Activated naive CD4-positive, alpha-beta T cell treated with anti-CD3 and anti-CD28 coated beads, Interleukin-2, amount 50 U/mL, for 24 hours (primary cell): ENCODE measurements at regions not wholly inside any gene's neighbourhood (a gene's known extent, or its start where the extent isn't known, plus 50 kb on each side); places are given as distances from the start of the nearest gene placed in this dataset.

ENCODE experiments used
- H3K27ac Mint-ChIP-seq: one replicate; pipeline ENCODE4 v1.8.0; 2021; ENCODE audit warnings: mild to moderate bottlenecking, mixed read lengths
- H3K27me3 Mint-ChIP-seq: one replicate; pipeline ENCODE4 v1.8.0; 2021; ENCODE audit warnings: mixed read lengths
- H3K36me3 Mint-ChIP-seq: one replicate; pipeline ENCODE4 v1.8.0; 2021; ENCODE audit warnings: mixed read lengths
- H3K4me1 Mint-ChIP-seq: one replicate; pipeline ENCODE4 v1.8.0; 2021; ENCODE audit warnings: mixed read lengths
- H3K4me3 Mint-ChIP-seq: one replicate; pipeline ENCODE4 v1.8.0; 2021; ENCODE audit warnings: mild to moderate bottlenecking, mixed read lengths
- H3K9me3 Mint-ChIP-seq: one replicate; pipeline ENCODE4 v1.8.0; 2021; ENCODE audit warnings: mixed read lengths

DNA sequence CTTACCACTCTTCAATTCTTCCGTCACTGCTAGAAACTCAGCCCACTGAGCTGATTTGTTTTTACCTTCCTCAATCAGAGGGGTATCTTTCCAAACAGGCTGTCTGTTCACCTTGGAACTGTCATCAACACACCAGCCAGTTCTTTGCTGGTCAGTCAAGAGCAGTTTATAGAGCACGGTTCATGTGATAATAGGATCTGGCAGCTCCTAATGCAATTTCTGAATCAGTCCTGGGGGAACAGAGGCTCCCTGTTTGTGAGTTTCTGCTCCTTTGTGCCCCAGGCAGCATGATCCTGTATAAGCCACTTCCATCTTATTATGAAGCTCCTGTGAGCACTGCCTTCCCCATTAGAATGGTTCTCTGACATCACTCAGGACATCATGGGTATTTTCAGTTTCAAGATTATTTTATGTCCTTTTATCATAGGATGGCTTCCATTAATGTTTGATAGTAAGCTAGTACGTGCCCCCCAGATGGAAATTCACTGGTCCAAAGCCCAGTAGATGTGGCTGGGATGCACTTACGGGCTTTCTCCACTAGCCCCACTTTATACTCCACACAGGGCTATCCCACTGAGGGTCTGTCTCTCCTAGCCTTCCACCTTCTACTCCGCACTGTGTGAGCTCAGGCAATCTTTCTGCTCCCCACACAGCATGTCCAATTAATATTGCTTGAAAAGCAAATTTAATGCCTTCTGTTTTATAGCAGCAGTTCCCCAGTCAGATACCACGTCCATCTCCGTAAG lies 85.5 kb upstream of the SPIN1 start:
- H3K9me3 Mint-ChIP-seq = no peaks in the 10 kb centered on the region
- peaks cover 21% of the 10 kb centered on the region for H3K4me1 Mint-ChIP-seq
- H3K27me3 Mint-ChIP-seq = no peaks in the 10 kb centered on the region
- H3K36me3 Mint-ChIP-seq = no peaks in the 10 kb centered on the region
- no peak overlapping the region for H3K4me3 Mint-ChIP-seq
- no peak overlapping the region for H3K27ac Mint-ChIP-seq

DNA sequence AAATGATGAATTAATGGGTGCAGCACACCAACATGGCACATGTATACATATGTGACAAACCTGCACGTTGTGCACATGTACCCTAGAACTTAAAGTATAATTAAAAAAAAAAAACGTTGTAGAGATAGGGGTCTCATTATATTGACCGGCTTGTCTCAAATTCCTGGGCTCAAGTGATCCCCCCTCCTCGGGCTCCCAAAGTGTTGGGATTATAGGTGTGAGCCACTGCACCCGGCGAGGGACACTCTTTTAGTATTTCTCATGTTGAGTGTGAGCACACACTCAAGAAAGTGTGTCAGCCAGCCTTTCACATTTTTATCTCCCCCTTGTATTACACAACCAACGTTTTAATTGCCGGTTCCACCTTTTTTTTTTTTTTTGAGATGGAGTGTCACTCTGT lies 87.7 kb upstream of the SPIN1 start:
- Mint-ChIP-seq H3K4me1 (peaks cover 21% of the 10 kb centered on the region), H3K36me3 (no peaks in the 10 kb centered on the region), H3K27ac (no peak overlapping the region), H3K4me3 (no peak overlapping the region), H3K9me3 (no peaks in the 10 kb centered on the region), H3K27me3 (no peaks in the 10 kb centered on the region)

DNA sequence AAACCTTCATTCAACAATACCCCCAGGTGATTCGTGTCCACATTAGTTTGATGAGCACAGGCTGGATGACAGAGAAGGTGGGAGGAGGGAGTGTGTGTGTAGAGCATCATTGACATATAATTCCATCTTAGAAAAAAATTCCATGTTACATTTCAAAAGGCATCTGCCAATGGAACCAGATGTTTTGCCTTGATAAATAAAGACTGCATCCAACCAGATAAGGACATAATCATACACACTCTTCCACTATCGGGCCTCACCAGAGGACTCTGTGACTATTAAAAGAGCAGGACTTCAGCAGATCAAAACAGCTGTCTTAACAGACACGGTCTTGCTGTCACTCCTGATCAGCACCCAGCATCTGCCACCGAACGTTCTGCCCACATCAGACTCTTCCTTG lies 96.4 kb upstream of the SPIN1 start:
- H3K9me3 Mint-ChIP-seq = no peaks in the 10 kb centered on the region

DNA sequence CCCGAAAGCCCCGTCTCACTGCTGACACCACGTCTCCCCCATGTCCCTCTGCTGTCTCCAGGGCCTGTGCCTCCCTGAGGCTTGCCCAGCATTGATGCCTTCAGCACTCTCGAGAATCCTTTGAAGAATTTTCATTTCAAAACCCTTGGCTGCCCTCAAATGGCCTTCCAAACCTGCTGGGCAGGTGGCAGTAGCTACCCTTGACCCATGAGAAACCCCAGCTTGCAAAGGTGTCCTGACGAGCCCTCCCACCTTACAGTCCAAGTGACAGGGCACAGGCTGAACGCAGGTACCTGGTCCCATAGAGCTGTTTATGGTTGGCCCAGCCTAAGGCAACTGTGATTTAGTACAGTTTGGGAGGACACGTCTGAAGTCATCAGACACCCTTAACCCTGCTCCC lies 97.2 kb upstream of the SPIN1 start:
- no peak overlapping the region for H3K4me3 Mint-ChIP-seq
- H3K36me3 Mint-ChIP-seq = no peaks in the 10 kb centered on the region
- H3K4me1 Mint-ChIP-seq = no peaks in the 10 kb centered on the region
- no peaks in the 10 kb centered on the region for H3K9me3 Mint-ChIP-seq
- no peak overlapping the region for H3K27ac Mint-ChIP-seq
- no peaks in the 10 kb centered on the region for H3K27me3 Mint-ChIP-seq

More for the DNA sequence above, 96.4 kb upstream of the SPIN1 start:
- Mint-ChIP-seq H3K27ac (no peak overlapping the region), H3K4me3 (no peak overlapping the region), H3K4me1 (no peaks in the 10 kb centered on the region), H3K36me3 (no peaks in the 10 kb centered on the region), H3K27me3 (no peaks in the 10 kb centered on the region)

DNA sequence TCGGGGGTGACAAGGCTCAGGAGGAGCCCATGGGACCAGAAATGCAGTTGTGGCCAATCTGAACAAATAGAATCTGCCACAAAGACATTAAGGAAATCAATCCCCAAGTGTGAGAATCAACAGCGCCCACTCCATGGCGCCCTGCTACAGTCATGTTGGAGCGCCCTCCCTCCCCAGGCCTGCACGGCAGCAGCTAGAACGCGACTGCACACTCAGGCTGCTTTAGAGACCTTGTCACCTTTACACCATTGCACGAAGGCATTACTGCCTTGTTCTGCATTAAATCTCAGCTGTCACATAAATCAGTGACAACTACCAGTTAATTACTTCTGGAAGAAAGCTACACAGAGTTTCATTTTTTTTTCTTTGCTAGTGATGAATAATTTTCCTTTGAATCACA lies 98.7 kb upstream of the SPIN1 start:
- H3K27me3 Mint-ChIP-seq = no peaks in the 10 kb centered on the region
- H3K9me3 Mint-ChIP-seq = peaks cover 5% of the 10 kb centered on the region
- no peak overlapping the region for H3K27ac Mint-ChIP-seq
- H3K4me3 Mint-ChIP-seq = no peak overlapping the region
- H3K36me3 Mint-ChIP-seq = peaks cover 6% of the 10 kb centered on the region
- H3K4me1 Mint-ChIP-seq = no peaks in the 10 kb centered on the region

DNA sequence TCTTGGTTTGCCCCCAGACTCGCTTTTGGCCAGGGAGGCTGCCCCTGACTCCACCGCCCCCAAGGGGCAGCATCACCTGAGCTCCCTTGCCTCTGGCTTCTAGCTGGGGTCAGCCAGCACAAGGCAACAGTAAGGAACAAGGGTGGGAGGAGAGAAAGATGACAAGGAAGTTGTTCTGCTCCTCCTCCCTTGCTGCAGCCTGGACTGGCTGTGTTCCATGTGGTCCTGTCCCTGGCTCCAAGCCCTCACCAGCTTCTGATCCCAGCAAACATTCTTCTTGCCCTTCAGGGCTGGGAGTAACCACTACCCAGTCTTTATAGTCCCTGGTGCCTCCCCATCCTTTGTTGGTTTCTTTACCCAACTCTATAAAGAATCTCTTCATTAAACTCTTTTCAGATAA lies 100.3 kb upstream of the SPIN1 start:
- peaks cover 7% of the 10 kb centered on the region for H3K36me3 Mint-ChIP-seq
- no peak overlapping the region for H3K4me3 Mint-ChIP-seq
- peaks cover 5% of the 10 kb centered on the region for H3K9me3 Mint-ChIP-seq
- no peaks in the 10 kb centered on the region for H3K4me1 Mint-ChIP-seq
- H3K27me3 Mint-ChIP-seq = no peaks in the 10 kb centered on the region
- H3K27ac Mint-ChIP-seq = no peak overlapping the region

DNA sequence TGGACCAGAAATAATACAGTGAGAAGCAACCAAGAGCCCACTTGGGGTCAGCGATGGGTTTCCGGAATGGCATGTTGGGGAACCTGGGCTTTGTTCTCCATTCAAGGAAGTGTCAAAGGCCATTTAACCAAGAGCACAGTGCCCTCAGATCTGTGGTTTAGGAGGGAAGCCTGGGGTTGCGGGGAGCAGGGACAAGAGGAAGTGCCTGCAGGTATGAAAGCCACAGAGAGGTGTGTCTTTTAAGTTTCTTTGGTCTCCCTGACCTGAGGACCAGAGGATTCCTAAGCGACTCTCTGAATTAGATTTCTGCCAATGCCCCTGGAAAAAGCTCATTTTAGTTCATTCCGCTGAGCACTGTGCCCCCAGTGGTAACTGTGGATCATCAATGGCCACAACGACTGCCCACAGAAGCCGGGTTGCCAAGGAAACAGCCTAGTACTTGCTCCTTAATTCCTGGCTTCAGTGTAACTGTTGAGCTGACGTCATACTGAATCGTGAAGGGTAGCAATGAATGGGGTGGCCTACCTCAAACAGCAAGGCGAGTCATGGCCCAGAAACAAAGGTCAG lies 107.3 kb upstream of the SPIN1 start:
- H3K27ac Mint-ChIP-seq = peak overlapping the region; percentile 38
- H3K4me3 Mint-ChIP-seq = no peak overlapping the region
- no peaks in the 10 kb centered on the region for H3K27me3 Mint-ChIP-seq
- H3K9me3 Mint-ChIP-seq = peaks cover 5% of the 10 kb centered on the region
- peaks cover 8% of the 10 kb centered on the region for H3K36me3 Mint-ChIP-seq
- H3K4me1 Mint-ChIP-seq = peaks cover 9% of the 10 kb centered on the region

DNA sequence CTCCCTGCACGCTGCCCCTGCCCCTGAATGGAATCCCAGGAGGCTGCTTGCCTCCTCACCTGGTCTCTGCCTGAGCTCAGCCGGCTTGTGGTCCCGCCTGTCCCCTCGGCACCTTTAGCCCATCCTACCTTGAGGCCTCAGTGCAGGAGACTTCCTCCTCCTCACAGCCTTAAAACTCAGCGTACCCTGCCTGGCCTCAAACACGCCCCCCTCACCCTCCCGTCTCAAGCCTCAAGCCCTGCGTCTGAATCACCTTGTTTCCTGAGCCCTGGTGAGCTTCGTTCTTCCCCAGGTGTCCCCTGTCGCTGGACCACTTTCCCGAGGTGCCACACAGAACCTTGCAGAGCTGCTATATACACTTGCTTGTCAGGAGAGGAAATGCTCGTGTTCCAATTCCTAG lies 110.2 kb upstream of the SPIN1 start:
- H3K9me3 Mint-ChIP-seq = no peaks in the 10 kb centered on the region
- no peak overlapping the region for H3K4me3 Mint-ChIP-seq
- peaks cover 9% of the 10 kb centered on the region for H3K4me1 Mint-ChIP-seq
- H3K27ac Mint-ChIP-seq = no peak overlapping the region
- peaks cover 1% of the 10 kb centered on the region for H3K36me3 Mint-ChIP-seq
- no peaks in the 10 kb centered on the region for H3K27me3 Mint-ChIP-seq

DNA sequence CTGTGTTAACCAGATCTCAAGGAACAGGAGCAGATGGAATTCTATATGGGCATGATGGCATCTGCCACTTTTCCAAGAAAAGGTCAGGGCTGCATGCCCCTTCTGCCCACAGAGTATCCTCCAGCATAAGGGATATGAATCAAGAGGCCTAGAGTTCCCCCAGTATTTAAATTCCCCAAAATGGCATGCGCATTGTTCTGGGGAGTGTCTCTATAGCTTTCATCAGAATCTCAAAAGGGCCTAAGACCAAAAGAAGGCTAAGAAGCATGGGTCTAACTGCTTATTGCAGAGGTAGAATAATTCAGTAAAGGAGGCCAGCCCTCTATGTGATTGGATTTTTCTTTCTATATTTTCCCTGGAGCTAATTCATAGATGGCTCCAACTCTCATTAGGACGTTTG lies 114.2 kb upstream of the SPIN1 start:
- Mint-ChIP-seq H3K27ac (no peak overlapping the region), H3K27me3 (no peaks in the 10 kb centered on the region), H3K4me1 (no peaks in the 10 kb centered on the region), H3K9me3 (no peaks in the 10 kb centered on the region), H3K4me3 (no peak overlapping the region), H3K36me3 (no peaks in the 10 kb centered on the region)

DNA sequence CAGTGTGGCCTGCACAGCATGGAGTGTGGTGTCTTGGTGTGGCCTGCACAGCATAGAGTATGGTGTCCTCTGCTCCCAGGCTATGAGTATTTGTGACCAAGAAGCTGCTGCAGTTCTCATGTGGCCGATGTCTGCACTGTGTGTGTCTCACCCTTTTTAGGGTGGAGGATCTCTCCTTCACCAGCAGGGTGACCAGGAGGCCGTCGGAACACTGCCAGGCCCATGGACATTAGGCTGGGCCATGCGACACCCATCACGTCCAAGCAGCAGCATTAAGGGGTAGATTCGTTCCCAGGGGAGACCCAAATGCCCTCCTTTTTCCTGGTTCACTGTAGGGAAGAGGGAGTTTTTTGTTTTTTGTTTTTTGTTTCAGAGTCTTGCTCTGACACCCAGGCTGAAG lies 115.3 kb upstream of the SPIN1 start:
- Mint-ChIP-seq H3K27me3 (no peaks in the 10 kb centered on the region), H3K9me3 (no peaks in the 10 kb centered on the region), H3K4me1 (no peaks in the 10 kb centered on the region), H3K36me3 (no peaks in the 10 kb centered on the region), H3K27ac (no peak overlapping the region), H3K4me3 (no peak overlapping the region)

DNA sequence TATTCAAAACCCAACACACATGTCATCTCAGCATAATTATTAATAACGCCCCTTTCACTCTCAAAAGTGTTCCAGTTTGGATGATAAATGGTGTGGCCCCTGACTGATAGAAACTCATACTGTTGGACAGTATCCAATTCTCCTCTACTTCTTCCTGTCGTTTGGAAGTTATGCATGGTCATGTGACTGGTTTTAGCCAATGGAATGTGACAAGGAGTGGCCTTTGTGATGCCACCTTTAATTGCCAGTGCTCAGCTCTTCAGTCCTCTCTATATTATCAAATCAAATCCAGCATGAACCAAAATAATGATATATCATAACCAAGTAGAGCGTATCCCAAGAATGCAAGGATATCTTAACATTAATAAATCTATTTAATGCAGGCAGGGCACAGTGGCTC lies 117.8 kb upstream of the SPIN1 start:
- Mint-ChIP-seq H3K9me3 (peaks cover 4% of the 10 kb centered on the region), H3K36me3 (peaks cover 2% of the 10 kb centered on the region), H3K27ac (no peak overlapping the region), H3K27me3 (no peaks in the 10 kb centered on the region), H3K4me3 (no peak overlapping the region), H3K4me1 (no peaks in the 10 kb centered on the region)

DNA sequence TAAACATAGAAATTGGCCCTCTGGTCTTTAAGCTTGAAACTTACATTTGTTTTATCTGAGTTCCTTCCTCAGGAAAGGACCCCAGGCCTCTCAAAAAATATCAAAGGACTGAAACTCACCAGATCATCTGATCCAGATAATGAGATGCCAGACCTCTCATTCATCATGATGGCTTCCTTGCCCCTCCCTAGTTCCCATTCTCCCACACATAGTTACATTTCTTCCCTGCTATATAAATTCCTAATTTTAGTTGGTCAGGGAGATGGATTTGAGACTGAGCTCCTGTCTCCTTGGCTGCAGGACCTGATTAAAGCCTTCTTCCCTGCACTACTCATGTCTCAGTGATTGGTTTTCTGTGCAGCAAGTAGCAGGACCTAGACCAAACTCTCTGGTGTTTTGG lies 119.4 kb upstream of the SPIN1 start:
- Mint-ChIP-seq H3K27ac (no peak overlapping the region), H3K36me3 (peaks cover 2% of the 10 kb centered on the region), H3K4me3 (no peak overlapping the region), H3K4me1 (no peaks in the 10 kb centered on the region), H3K27me3 (no peaks in the 10 kb centered on the region), H3K9me3 (peaks cover 4% of the 10 kb centered on the region)

DNA sequence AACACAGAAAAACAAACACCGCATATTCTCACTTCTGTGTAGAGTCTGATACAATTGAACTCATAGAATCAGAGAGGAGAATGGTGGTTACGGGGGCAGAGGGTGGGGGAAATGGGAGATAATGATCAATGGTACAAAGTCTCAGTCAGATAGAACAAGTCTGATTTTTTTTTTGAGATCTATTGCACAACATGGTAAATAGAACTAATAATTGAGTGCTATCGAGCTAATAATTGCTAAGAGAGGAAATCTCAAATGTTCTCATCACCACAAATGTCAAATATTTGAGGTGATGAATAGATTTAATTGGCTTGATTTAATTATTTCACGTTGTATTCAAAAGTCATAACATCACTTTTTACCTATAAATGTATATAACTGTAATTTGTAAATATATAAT lies 121.0 kb upstream of the SPIN1 start:
- Mint-ChIP-seq H3K9me3 (peaks cover 4% of the 10 kb centered on the region), H3K27ac (no peak overlapping the region), H3K27me3 (no peaks in the 10 kb centered on the region), H3K4me1 (peaks cover 3% of the 10 kb centered on the region), H3K36me3 (peaks cover 2% of the 10 kb centered on the region), H3K4me3 (no peak overlapping the region)

DNA sequence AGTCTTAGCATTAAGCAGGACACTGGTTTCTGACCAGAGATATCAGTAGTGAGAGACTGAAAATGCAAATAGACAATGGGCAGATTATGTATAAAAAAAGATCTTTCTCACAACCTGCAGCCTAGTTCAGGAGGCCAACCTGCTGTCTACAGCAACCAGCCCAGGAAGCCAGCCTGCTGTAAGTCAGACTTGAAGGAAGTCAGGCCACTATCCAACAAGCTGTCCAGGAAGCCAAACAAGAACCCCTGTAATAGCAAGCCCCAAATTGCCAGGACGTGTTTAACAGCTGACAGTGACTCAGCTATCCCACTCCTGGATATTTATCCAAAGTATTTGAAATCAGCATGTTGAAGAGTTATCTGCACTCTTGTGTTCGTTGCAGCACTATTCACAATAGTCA lies 121.8 kb upstream of the SPIN1 start:
- Mint-ChIP-seq H3K36me3 (peaks cover 2% of the 10 kb centered on the region), H3K27ac (no peak overlapping the region), H3K27me3 (no peaks in the 10 kb centered on the region), H3K4me3 (no peak overlapping the region), H3K9me3 (peaks cover 4% of the 10 kb centered on the region), H3K4me1 (peaks cover 3% of the 10 kb centered on the region)

DNA sequence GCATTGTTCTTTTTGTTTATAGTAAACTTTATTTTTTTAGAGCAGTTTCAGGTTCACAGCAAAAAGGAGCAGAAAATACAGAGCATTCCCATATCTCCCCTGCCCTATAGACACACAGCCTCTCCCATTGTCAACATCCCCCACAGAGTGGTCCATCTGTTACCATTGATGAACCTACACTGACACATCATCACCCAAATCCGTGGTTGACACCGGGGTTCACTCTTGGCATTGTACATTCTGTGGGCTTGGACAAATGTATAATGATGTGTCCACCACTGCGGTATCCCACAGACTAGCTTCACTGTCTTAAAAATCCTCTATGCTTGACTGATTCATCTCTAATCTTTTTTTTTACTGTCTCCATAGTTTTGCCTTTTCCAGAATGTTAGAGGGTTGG lies 120.7 kb upstream of the SPATA31C2 start:
- Mint-ChIP-seq H3K4me1 (peaks cover 3% of the 10 kb centered on the region), H3K27me3 (no peaks in the 10 kb centered on the region), H3K36me3 (no peaks in the 10 kb centered on the region), H3K9me3 (no peaks in the 10 kb centered on the region), H3K4me3 (no peak overlapping the region), H3K27ac (no peak overlapping the region)

DNA sequence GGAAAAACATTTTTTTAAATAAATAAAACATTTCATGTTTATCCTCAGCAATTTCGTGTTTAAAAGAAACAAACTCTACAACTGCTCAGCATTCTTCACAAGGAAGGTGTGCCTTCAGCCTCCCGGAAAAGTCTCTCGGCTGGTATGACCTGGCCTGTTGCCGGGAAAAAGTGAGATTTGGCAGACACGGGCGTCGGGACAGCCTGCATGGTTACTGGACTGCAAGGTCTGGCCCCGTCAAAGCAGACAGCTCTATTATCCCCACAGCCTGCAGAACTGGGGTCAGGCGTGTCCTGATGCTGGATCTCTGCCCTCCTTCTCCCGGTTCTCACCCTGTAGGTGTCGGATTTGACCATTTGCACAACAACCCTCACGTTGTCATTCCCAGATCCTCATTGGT lies 120.3 kb upstream of the SPATA31C2 start:
- no peaks in the 10 kb centered on the region for H3K27me3 Mint-ChIP-seq
- no peaks in the 10 kb centered on the region for H3K9me3 Mint-ChIP-seq
- no peak overlapping the region for H3K27ac Mint-ChIP-seq
- H3K4me3 Mint-ChIP-seq = no peak overlapping the region
- H3K4me1 Mint-ChIP-seq = peaks cover 3% of the 10 kb centered on the region
- H3K36me3 Mint-ChIP-seq = no peaks in the 10 kb centered on the region

DNA sequence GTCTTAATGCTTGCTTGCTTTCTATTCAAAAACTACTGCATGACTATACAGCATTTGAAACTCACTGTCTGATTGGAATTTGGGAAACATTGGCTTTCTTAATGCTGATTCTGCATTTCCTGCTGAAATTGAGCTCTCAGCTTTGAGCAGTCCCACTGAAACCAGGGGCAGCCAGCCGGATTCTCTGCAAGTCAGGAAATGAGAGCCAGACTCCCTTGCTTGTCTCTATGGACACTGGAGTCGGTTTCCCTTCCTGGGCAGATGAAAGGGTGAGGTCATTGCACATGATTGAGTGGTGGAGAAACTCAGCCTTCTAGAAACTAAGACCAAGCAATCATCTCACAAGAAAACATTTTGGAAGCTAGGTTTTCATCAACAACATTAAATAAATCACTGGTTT lies 119.7 kb upstream of the SPATA31C2 start:
- Mint-ChIP-seq H3K4me3 (no peak overlapping the region), H3K4me1 (peaks cover 3% of the 10 kb centered on the region), H3K36me3 (no peaks in the 10 kb centered on the region), H3K27ac (no peak overlapping the region), H3K9me3 (peaks cover 3% of the 10 kb centered on the region), H3K27me3 (no peaks in the 10 kb centered on the region)
